Left ventricle myocardium superior (tissue), 1 donor: ENCODE measurements at regions not wholly inside any gene's neighbourhood (a gene's known extent, or its start where the extent isn't known, plus 50 kb on each side); places are given as distances from the start of the nearest gene placed in this dataset.
A peak's percentile ranks its signal among the peaks of the same experiment; 100 is the strongest.

Experiments used
- ATAC-seq: fragments of 200-7000 bp; cut with Tn5 transposase; one replicate; pipeline ENCODE4 v1.9.1; 2020; ENCODE audit warnings: mild to moderate bottlenecking, moderate library complexity
- DNase-seq: peaks from one replicate; pipeline ENCODE4 v3.0.0-alpha.2; 2020
- intact Hi-C: fragments of 100-400 bp; cut with micrococcal nuclease; formaldehyde crosslinking; loops from one replicate; pipeline ENCODE4 v1.11.0; 2022
- donor health status: DM: no; HTN: yes; CAD: no; lungs with severe emphysema.

DNA sequence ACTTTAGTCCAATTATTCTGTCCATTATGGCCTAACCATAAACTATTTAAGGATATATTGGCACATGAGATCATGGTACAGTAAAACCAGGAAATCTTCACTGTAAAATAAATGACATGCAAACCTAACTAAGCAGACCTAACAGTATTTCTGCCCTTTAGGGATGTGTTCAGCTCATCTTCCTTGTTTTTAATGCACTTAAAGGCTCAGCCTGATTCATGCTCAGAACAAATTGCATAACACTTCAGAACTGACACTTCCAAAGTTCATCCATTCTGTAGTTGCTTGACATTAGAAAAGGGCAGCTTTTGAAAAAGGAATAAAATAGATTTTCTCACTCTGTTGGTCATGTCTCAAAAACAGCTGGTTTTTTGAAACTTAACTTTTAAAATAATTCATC is 708.5 kb downstream of the C12orf50 start:
- intact Hi-C loops, result no loop called here
- ATAC-seq (no peak), DNase-seq (no peak)

GRCh38 chr12:87317302-87317701 is 711.9 kb downstream of the C12orf50 start:
- intact Hi-C loops, result no loop called here
- ATAC-seq (no peak), DNase-seq (no peak)

GRCh38 chr12:87311206-87311605 is 718.0 kb downstream of the C12orf50 start:
- ATAC-seq (peak; percentile 41), DNase-seq (no peak)
- intact Hi-C loops, result no loop called here

- intact Hi-C loops, result no loop called here
- DNase-seq (no peak), ATAC-seq (no peak)
These were observed 719.1 kb downstream of the C12orf50 start for GRCh38 chr12:87310126-87310525.

DNA sequence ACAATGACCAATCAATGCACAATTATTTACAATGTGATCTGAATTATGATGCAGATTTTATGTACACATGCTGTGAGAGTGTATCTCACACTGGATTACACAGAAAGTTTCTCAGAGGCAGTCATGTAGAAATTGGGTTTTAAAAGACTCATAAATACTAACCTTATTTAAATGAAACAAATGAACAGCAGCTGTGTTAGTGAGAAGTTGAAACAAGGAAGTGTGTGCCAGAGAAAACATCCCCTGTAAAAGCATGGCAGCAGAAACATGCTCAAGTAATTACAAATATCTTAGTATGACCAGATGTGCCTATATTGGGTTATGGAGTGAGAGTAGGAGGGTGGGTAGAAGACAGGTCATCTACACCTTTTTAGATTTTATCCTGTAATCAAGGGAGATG is 723.7 kb downstream of the C12orf50 start:
- intact Hi-C loops, result no loop called here
- ATAC-seq (no peak), DNase-seq (no peak)

- intact Hi-C loops, result no loop called here
- DNase-seq (no peak), ATAC-seq (no peak)
These were observed 724.8 kb downstream of the C12orf50 start for GRCh38 chr12:87304406-87304805.

DNA sequence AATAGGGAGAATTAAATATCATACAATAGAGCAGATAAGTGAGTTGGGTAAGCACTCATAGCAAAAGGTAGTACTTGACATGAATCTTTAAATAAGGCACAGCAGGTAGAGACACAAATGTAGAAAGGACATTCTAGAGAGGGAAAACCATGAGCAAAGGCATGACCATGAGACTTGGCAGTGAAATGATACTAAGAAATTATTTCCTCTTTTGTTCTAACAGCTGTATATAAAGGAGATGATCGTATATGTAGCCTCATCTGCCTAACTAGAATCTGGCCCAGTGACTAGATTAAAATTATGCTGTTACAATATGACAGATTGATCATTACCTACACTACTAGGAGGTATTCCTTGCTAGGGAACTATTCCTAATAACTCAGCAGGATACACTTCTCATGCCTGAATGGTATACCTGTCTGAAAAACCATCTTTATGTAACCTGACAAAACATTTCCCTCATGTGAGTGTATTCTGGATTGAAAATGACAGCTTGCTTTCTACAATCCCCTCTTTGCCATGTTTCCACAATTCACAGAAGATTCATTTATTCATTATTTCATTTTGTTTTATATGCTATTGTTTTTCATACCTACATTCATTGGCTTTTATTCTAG is 725.7 kb downstream of the C12orf50 start:
- intact Hi-C loops, result no loop called here
- ATAC-seq, result no peak
- DNase-seq, result no peak

DNA sequence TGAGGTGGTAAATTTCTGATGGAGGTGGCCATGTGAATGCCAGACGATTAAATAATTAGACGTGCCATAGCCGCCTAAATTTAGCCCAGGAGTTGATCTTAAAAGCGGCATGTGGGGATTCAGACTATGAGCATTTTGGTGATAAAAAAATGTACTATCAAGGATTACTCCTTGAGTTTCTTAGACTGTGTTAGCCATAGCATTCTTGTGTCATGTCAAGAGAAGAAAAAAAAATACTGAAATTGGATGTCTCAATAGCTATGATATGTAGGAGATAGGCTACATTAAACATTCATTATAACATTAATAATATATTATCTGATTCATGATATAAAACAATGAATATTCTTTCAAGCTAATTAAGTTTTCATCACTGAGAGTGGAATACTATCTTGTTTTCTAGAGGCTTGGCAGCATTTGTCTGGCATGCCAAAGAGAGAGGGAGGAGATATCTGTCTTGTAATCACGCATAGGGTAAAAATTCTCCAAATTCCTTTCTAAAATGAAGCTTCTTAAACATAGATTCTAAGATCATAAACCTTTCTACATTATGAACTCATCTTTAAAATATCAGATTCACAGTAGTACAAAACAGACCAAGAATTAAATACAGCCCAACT is 727.0 kb downstream of the C12orf50 start:
- ATAC-seq, result no peak
- no peak for DNase-seq
- intact Hi-C loops, result no loop called here

GRCh38 chr12:87290505-87290904 is 738.7 kb downstream of the C12orf50 start:
- ATAC-seq (no peak), DNase-seq (no peak)
- intact Hi-C loops, result no loop called here

- ATAC-seq (no peak), DNase-seq (no peak)
- intact Hi-C loops, result no loop called here
These were observed 745.3 kb downstream of the C12orf50 start for GRCh38 chr12:87283886-87284285.

GRCh38 chr12:87283111-87283510 is 746.1 kb downstream of the C12orf50 start:
- no peak for DNase-seq
- intact Hi-C loops, result no loop called here
- no peak for ATAC-seq

- ATAC-seq, result no peak
- DNase-seq, result no peak
- intact Hi-C loops, result no loop called here
These were observed 748.3 kb downstream of the C12orf50 start for GRCh38 chr12:87280893-87281292.

GRCh38 chr12:87280356-87280755 is 748.8 kb downstream of the C12orf50 start:
- DNase-seq (no peak), ATAC-seq (no peak)
- intact Hi-C loops, result no loop called here

- no peak for DNase-seq
- no peak for ATAC-seq
- intact Hi-C loops, result no loop called here
These were observed 754.5 kb downstream of the C12orf50 start for GRCh38 chr12:87274594-87275245.

DNA sequence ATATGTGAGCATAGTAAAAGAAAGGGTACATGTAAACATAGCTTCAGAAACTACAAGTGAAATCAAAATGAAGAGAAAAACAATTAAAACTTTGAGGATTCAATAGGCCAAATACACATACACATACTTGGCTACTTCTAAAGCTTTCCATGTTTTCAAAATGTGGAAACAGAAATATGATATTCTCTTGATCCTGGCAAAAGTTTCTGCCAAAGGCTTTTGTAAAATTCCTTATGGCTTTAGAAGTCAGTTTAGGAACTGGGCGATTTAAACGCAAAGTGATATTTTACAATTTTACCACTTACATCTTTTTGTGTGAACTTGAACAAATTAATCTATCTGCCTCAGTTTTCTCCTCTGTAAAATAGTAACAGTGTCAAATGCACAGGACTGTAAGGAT is 756.4 kb downstream of the C12orf50 start:
- ATAC-seq (no peak), DNase-seq (no peak)

GRCh38 chr12:87270919-87271318 is 758.3 kb downstream of the C12orf50 start:
- DNase-seq (no peak), ATAC-seq (no peak)
- intact Hi-C loops, result no loop called here

More for the DNA sequence above, 756.4 kb downstream of the C12orf50 start:
- intact Hi-C loops, result no loop called here

DNA sequence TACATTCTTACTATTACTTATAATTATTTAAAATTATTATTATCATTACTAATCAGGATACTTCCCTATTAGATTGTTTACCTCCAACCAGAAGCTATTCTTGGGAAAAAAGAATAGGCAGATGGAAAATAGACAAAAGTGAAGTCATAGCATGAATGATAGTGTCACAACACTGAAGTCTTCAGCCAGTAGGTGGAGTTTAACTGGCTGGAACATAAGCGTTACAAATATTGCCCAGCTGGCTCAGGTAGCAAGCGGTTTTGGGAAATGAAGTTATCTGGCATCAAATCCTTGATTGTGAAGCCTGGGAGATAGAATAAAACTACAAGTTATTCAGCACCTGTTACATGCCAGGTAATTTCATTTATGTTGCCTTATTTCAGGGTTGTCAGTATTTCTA is 762.9 kb downstream of the C12orf50 start:
- intact Hi-C loops, result no loop called here
- no peak for DNase-seq
- ATAC-seq, result no peak

GRCh38 chr12:87259391-87259790 is 769.8 kb downstream of the C12orf50 start:
- DNase-seq (no peak), ATAC-seq (no peak)
- intact Hi-C loops, result no loop called here

GRCh38 chr12:87254381-87255030 is 774.7 kb downstream of the C12orf50 start:
- DNase-seq (no peak), ATAC-seq (no peak)
- intact Hi-C loops, result no loop called here

DNA sequence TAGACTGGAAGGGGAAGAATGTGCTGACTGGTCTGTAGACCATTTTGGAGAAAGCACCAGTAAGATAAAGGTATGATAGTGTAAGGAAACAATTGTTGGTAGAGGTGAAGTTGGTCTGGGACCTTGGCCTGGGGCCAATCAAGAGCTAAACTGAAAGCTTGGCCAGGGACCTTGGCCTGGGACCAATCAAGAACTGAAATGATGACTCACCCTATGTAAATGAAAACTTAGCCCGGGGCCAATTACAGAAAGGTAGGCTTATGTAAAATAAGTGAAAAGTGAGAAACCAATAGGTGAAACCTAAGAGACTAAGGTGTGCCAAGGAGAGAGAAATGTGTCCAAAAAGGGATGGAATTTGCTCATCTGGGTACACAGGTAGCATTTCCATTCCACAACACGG is 776.0 kb downstream of the C12orf50 start:
- intact Hi-C loops, result no loop called here
- DNase-seq, result no peak
- ATAC-seq, result no peak
